ENCODE measurements at regions not wholly inside any gene's neighbourhood (a gene's known extent, or its start where the extent isn't known, plus 50 kb on each side); places are given as distances from the start of the nearest gene placed in this dataset.

GRCh38 chr13:103168901-103169508 lies 102.8 kb upstream of the SLC10A2 start:
- TF ChIP-seq, protein P1, sequence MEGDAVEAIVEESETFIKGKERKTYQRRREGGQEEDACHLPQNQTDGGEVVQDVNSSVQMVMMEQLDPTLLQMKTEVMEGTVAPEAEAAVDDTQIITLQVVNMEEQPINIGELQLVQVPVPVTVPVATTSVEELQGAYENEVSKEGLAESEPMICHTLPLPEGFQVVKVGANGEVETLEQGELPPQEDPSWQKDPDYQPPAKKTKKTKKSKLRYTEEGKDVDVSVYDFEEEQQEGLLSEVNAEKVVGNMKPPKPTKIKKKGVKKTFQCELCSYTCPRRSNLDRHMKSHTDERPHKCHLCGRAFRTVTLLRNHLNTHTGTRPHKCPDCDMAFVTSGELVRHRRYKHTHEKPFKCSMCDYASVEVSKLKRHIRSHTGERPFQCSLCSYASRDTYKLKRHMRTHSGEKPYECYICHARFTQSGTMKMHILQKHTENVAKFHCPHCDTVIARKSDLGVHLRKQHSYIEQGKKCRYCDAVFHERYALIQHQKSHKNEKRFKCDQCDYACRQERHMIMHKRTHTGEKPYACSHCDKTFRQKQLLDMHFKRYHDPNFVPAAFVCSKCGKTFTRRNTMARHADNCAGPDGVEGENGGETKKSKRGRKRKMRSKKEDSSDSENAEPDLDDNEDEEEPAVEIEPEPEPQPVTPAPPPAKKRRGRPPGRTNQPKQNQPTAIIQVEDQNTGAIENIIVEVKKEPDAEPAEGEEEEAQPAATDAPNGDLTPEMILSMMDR (IDR thresholded peaks at IDR 0.05), result no peak
- TF ChIP-seq POLR2A (IDR thresholded peaks at IDR 0.05), result no peak

All from thyroid gland (tissue), 4 donors.